WTC11 (cell line): ENCODE measurements at regions not wholly inside any gene's neighbourhood (a gene's known extent, or its start where the extent isn't known, plus 50 kb on each side); places are given as distances from the start of the nearest gene placed in this dataset.

Experiments used
- ATAC-seq: fragments of 200-7000 bp; cut with Tn5 transposase; 2 replicates; pipeline ENCODE4 v1.10.0; 2021; ENCODE audit warnings: mild to moderate bottlenecking, moderate library complexity
- CTCF ChIA-PET: fragments of 300-600 bp; sonication (Branson Sonifier 250); formaldehyde crosslinking; loops from one replicate; lab custom pipeline; 2021; ENCODE audit warnings: antibody characterized with exemption; lab: Charles Lee
- POLR2A ChIA-PET: fragments of 350-600 bp; sonication (Branson Sonifier 250); formaldehyde crosslinking; loops from one replicate; lab custom pipeline; 2021; ENCODE audit warnings: antibody characterized with exemption; lab: Charles Lee
- DNase-seq: peaks from one replicate; pipeline ENCODE4 v3.0.0; 2021; ENCODE audit warnings: low spot score
- H3K27ac Mint-ChIP-seq: 2 replicates; pipeline ENCODE4 v1.8.0; 2021; ENCODE audit warnings: mixed read lengths
- H3K27me3 Mint-ChIP-seq: 2 replicates; pipeline ENCODE4 v1.8.0; 2021; ENCODE audit warnings: low read depth, mild to moderate bottlenecking, moderate library complexity, mixed read lengths
- H3K36me3 Mint-ChIP-seq: 2 replicates; pipeline ENCODE4 v1.8.0; 2021; ENCODE audit warnings: mixed read lengths
- H3K4me1 Mint-ChIP-seq: 2 replicates; pipeline ENCODE4 v1.8.0; 2022; ENCODE audit warnings: mixed read lengths
- H3K4me3 Mint-ChIP-seq: 2 replicates; pipeline ENCODE4 v1.8.0; 2021; ENCODE audit warnings: mild to moderate bottlenecking, moderate library complexity, mixed read lengths
- H3K9me3 Mint-ChIP-seq: 2 replicates; pipeline ENCODE4 v1.8.0; 2021; ENCODE audit warnings: mixed read lengths
- CBFB ChIP-seq: sonication (generic); formaldehyde crosslinking; IDR thresholded peaks from 2 replicates; pipeline ENCODE4 v1.8.1; 2022; ENCODE audit warnings: mild to moderate bottlenecking, low read depth, missing genetic modification reagents
- CREM ChIP-seq: sonication (generic); formaldehyde crosslinking; IDR thresholded peaks from 2 replicates; pipeline ENCODE4 v1.8.1; 2022; ENCODE audit warnings: mild to moderate bottlenecking, missing genetic modification reagents, moderate library complexity
- EMX1 ChIP-seq: fragments of 250-450 bp; sonication (Bioruptor Pico); IDR thresholded peaks from 2 replicates; pipeline ENCODE4 v1.8.0; 2021; ENCODE audit warnings: mild to moderate bottlenecking
- ETV6 ChIP-seq: sonication (generic); formaldehyde crosslinking; IDR thresholded peaks from 2 replicates; pipeline ENCODE4 v1.8.1; 2022; ENCODE audit warnings: mild to moderate bottlenecking, missing genetic modification reagents
- FOXP1 ChIP-seq: sonication (generic); formaldehyde crosslinking; IDR thresholded peaks from 2 replicates; pipeline ENCODE4 v1.8.0; 2022; ENCODE audit warnings: missing genetic modification reagents, mild to moderate bottlenecking, moderate library complexity, borderline replicate concordance
- GABPB1 ChIP-seq: sonication (generic); formaldehyde crosslinking; IDR thresholded peaks from 2 replicates; pipeline ENCODE4 v1.8.1; 2023; ENCODE audit warnings: mild to moderate bottlenecking, missing genetic modification reagents
- GRHL2 ChIP-seq: fragments of 250-450 bp; sonication (Bioruptor Pico); IDR thresholded peaks from 2 replicates; pipeline ENCODE4 v1.8.0; 2022; ENCODE audit warnings: mild to moderate bottlenecking, moderate library complexity; ENCODE audit not compliant: insufficient replicate concordance, severe bottlenecking
- JUN ChIP-seq: sonication (generic); formaldehyde crosslinking; IDR thresholded peaks from 2 replicates; pipeline ENCODE4 v1.8.0; 2023; ENCODE audit warnings: mild to moderate bottlenecking, missing genetic modification reagents
- KAT7 ChIP-seq: sonication (generic); formaldehyde crosslinking; IDR thresholded peaks from 2 replicates; pipeline ENCODE4 v1.8.1; 2023; ENCODE audit warnings: missing genetic modification reagents, mild to moderate bottlenecking, borderline replicate concordance
- NFATC4 ChIP-seq: fragments of 250-450 bp; sonication (Bioruptor Pico); IDR thresholded peaks from 2 replicates; pipeline ENCODE4 v1.9.0; 2021; ENCODE audit warnings: mild to moderate bottlenecking
- NR1H2 ChIP-seq: sonication (generic); formaldehyde crosslinking; IDR thresholded peaks from 2 replicates; pipeline ENCODE4 v1.9.0; 2021; ENCODE audit warnings: mild to moderate bottlenecking, moderate library complexity, missing genetic modification reagents
- SOX15 ChIP-seq: fragments of 250-450 bp; sonication (Bioruptor Pico); IDR thresholded peaks from 2 replicates; pipeline ENCODE4 v1.9.0; 2021; ENCODE audit warnings: mild to moderate bottlenecking
- TEAD4 ChIP-seq: sonication (generic); formaldehyde crosslinking; IDR thresholded peaks from 2 replicates; pipeline ENCODE4 v1.8.0; 2022; ENCODE audit warnings: mild to moderate bottlenecking, missing genetic modification reagents
- ZBTB21 ChIP-seq: sonication (generic); formaldehyde crosslinking; IDR thresholded peaks from 2 replicates; pipeline ENCODE4 v1.8.1; 2023; ENCODE audit warnings: mild to moderate bottlenecking, missing genetic modification reagents, borderline replicate concordance
- ZNF121 ChIP-seq: sonication (generic); formaldehyde crosslinking; IDR thresholded peaks from 2 replicates; pipeline ENCODE4 v1.8.0; 2023; ENCODE audit warnings: missing genetic modification reagents
- ZNF138 ChIP-seq: sonication (generic); formaldehyde crosslinking; conservative IDR thresholded peaks from 2 replicates; pipeline ENCODE4 v1.8.1; 2022; ENCODE audit warnings: mild to moderate bottlenecking, moderate library complexity, missing genetic modification reagents
- ZNF263 ChIP-seq: sonication (generic); formaldehyde crosslinking; IDR thresholded peaks from 2 replicates; pipeline ENCODE4 v1.8.1; 2022; ENCODE audit warnings: low read depth, mild to moderate bottlenecking, moderate library complexity, missing genetic modification reagents
- ZNF317 ChIP-seq: sonication (generic); formaldehyde crosslinking; IDR thresholded peaks from 2 replicates; pipeline ENCODE4 v1.8.1; 2023; ENCODE audit warnings: low read depth, mild to moderate bottlenecking, moderate library complexity, missing genetic modification reagents, borderline replicate concordance
- ZNF396 ChIP-seq: fragments of 250-450 bp; sonication (Bioruptor Pico); IDR thresholded peaks from 2 replicates; pipeline ENCODE4 v1.8.0; 2021; ENCODE audit warnings: mild to moderate bottlenecking, moderate library complexity, borderline replicate concordance
- ZNF671 ChIP-seq: fragments of 250-450 bp; sonication (Bioruptor Pico); IDR thresholded peaks from 2 replicates; pipeline ENCODE4 v1.8.0; 2021; ENCODE audit warnings: mild to moderate bottlenecking
- TF ChIP-seq, protein P1 (sequence below): sonication (generic); formaldehyde crosslinking; IDR thresholded peaks from 2 replicates; pipeline ENCODE4 v1.8.0; 2022; ENCODE audit warnings: mild to moderate bottlenecking, missing genetic modification reagents
- TF ChIP-seq, protein P2 (sequence below): fragments of 250-450 bp; sonication (Bioruptor Pico); IDR thresholded peaks from 2 replicates; pipeline ENCODE4 v2.1.2; 2022; ENCODE audit warnings: mild to moderate bottlenecking, moderate library complexity
- TF ChIP-seq, protein P3 (sequence below): sonication (generic); formaldehyde crosslinking; IDR thresholded peaks from 2 replicates; pipeline ENCODE4 v1.8.1; 2022; ENCODE audit warnings: missing genetic modification reagents, borderline replicate concordance
- TF ChIP-seq, protein P4 (sequence below): sonication (generic); formaldehyde crosslinking; IDR thresholded peaks from 2 replicates; pipeline ENCODE4 v1.8.0; 2023; ENCODE audit warnings: missing genetic modification reagents, mild to moderate bottlenecking, borderline replicate concordance

DNA sequence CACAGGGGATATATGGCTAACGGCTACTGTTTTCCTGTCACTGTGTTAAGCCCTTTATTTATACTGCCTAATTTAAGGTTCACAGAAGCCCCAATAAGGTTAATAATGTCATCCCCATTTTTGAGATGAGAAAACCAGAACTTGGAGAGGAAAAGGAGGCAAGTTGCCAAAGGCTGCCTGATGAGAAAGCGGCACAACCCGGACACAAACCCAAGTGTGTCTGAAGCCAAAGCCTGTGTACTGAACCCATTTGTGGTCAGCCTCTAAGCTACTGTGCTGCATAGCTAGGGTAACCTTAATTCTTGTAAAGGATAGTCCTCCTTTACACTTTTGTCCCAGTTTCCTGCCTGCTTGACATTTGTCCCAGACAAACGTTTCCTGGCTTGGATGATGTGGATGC lies 954.7 kb upstream of the FANCL start:
- ATAC-seq (no peak), DNase-seq (no peak)
- ChIA-PET CTCF (no interaction called here), POLR2A (no interaction called here)
- no peaks in the 10 kb centered on the region; the same call in 1 of the 2 replicates for H3K27me3 Mint-ChIP-seq
- no peaks in the 10 kb centered on the region for H3K4me1 Mint-ChIP-seq
- TF ChIP-seq, protein P1, sequence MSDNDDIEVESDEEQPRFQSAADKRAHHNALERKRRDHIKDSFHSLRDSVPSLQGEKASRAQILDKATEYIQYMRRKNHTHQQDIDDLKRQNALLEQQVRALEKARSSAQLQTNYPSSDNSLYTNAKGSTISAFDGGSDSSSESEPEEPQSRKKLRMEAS (CRISPR knock-in tag): no peak
- TF ChIP-seq EMX1 (CRISPR knock-in tag): no peak
- no peak for TF ChIP-seq FOXP1
- TF ChIP-seq NFATC4 (CRISPR knock-in tag): no peak
- no peak for TF ChIP-seq ZNF138 (CRISPR knock-in tag)
- no peak for TF ChIP-seq ZBTB21 (CRISPR knock-in tag)
- TF ChIP-seq, protein P2, sequence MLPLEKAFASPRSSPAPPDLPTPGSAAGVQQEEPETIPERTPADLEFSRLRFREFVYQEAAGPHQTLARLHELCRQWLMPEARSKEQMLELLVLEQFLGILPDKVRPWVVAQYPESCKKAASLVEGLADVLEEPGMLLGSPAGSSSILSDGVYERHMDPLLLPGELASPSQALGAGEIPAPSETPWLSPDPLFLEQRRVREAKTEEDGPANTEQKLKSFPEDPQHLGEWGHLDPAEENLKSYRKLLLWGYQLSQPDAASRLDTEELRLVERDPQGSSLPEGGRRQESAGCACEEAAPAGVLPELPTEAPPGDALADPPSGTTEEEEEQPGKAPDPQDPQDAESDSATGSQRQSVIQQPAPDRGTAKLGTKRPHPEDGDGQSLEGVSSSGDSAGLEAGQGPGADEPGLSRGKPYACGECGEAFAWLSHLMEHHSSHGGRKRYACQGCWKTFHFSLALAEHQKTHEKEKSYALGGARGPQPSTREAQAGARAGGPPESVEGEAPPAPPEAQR (CRISPR knock-in tag): no peak
- no peak for TF ChIP-seq ZNF263 (CRISPR knock-in tag)
- no peak for TF ChIP-seq KAT7
- TF ChIP-seq, protein P3, sequence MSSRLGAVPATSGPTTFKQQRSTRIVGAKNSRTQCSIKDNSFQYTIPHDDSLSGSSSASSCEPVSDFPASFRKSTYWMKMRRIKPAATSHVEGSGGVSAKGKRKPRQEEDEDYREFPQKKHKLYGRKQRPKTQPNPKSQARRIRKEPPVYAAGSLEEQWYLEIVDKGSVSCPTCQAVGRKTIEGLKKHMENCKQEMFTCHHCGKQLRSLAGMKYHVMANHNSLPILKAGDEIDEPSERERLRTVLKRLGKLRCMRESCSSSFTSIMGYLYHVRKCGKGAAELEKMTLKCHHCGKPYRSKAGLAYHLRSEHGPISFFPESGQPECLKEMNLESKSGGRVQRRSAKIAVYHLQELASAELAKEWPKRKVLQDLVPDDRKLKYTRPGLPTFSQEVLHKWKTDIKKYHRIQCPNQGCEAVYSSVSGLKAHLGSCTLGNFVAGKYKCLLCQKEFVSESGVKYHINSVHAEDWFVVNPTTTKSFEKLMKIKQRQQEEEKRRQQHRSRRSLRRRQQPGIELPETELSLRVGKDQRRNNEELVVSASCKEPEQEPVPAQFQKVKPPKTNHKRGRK (CRISPR knock-in tag): no peak
- no peak for TF ChIP-seq CBFB (CRISPR knock-in tag)
- no peak for TF ChIP-seq ZNF121 (CRISPR knock-in tag)
- no peak for TF ChIP-seq GABPB1 (CRISPR knock-in tag)
- TF ChIP-seq SOX15 (CRISPR knock-in tag): no peak
- TF ChIP-seq, protein P4, sequence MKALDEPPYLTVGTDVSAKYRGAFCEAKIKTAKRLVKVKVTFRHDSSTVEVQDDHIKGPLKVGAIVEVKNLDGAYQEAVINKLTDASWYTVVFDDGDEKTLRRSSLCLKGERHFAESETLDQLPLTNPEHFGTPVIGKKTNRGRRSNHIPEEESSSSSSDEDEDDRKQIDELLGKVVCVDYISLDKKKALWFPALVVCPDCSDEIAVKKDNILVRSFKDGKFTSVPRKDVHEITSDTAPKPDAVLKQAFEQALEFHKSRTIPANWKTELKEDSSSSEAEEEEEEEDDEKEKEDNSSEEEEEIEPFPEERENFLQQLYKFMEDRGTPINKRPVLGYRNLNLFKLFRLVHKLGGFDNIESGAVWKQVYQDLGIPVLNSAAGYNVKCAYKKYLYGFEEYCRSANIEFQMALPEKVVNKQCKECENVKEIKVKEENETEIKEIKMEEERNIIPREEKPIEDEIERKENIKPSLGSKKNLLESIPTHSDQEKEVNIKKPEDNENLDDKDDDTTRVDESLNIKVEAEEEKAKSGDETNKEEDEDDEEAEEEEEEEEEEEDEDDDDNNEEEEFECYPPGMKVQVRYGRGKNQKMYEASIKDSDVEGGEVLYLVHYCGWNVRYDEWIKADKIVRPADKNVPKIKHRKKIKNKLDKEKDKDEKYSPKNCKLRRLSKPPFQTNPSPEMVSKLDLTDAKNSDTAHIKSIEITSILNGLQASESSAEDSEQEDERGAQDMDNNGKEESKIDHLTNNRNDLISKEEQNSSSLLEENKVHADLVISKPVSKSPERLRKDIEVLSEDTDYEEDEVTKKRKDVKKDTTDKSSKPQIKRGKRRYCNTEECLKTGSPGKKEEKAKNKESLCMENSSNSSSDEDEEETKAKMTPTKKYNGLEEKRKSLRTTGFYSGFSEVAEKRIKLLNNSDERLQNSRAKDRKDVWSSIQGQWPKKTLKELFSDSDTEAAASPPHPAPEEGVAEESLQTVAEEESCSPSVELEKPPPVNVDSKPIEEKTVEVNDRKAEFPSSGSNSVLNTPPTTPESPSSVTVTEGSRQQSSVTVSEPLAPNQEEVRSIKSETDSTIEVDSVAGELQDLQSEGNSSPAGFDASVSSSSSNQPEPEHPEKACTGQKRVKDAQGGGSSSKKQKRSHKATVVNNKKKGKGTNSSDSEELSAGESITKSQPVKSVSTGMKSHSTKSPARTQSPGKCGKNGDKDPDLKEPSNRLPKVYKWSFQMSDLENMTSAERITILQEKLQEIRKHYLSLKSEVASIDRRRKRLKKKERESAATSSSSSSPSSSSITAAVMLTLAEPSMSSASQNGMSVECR (CRISPR knock-in tag): no peak
- no peak for TF ChIP-seq ZNF317 (CRISPR knock-in tag)
- TF ChIP-seq NR1H2 (CRISPR knock-in tag): no peak
- TF ChIP-seq CREM (CRISPR knock-in tag): no peak
- no peak for TF ChIP-seq ETV6 (CRISPR knock-in tag)
- no peak for TF ChIP-seq GRHL2 (CRISPR knock-in tag)
- H3K36me3 Mint-ChIP-seq: peaks cover 4% of the 10 kb centered on the region; the same call in 1 of the 2 replicates
- H3K27ac Mint-ChIP-seq: no peak overlapping the region
- no peak overlapping the region for H3K4me3 Mint-ChIP-seq
- H3K9me3 Mint-ChIP-seq: peaks cover 20% of the 10 kb centered on the region

DNA sequence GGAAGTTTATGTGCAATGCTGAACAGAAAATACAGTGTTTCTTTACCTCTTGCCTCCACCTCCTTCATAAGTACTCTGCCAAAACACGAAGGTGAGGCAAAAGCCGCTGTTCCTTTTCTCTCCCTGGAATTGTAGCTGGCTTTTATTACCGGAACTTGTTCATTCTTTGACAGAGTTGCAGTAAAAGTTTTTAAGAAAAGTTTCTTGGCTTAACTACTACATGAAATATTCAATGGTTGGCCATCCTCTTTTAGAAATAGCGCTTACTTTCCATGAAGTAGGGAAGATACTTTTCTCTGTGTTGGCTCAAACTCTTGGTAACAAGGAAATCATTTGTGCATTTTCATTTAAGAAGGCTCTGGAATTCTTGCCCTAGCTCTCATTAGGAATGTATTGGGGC lies 950.7 kb upstream of the FANCL start:
- H3K36me3 Mint-ChIP-seq: no peaks in the 10 kb centered on the region

More for the DNA sequence above, 950.7 kb upstream of the FANCL start:
- Mint-ChIP-seq H3K4me3 (no peak overlapping the region), H3K4me1 (no peaks in the 10 kb centered on the region), H3K27me3 (no peaks in the 10 kb centered on the region; the same call in 1 of the 2 replicates), H3K9me3 (no peaks in the 10 kb centered on the region), H3K27ac (no peak overlapping the region)
- POLR2A ChIA-PET: no interaction called here
- no peak for TF ChIP-seq ZNF396 (CRISPR knock-in tag)
- TF ChIP-seq ZNF671 (CRISPR knock-in tag): no peak
- TF ChIP-seq TEAD4 (CRISPR knock-in tag): no peak
- TF ChIP-seq JUN: no peak
- CTCF ChIA-PET: interaction anchor here (0.7 to 1.2 kb wide), 2 partner anchors 9 to 166 kb away, joined by 3 read pairs; no protein-coding TSS in a partner anchor
- DNase-seq (no peak), ATAC-seq (no peak)
